Activated CD4-positive, alpha-beta T cell treated with anti-CD3 and anti-CD28 coated beads for 24 hours (primary cell): ENCODE measurements at regions not wholly inside any gene's neighbourhood (a gene's known extent, or its start where the extent isn't known, plus 50 kb on each side); places are given as distances from the start of the nearest gene placed in this dataset.

Experiments
- DNase-seq, 2 donors: peaks; one replicate each; pipeline ENCODE4 v3.0.0-alpha.2; 2020; ENCODE audit warnings: low read depth in 2 of 2

- DNase-seq: no peak
These were observed 389.8 kb upstream of the AZI2 start for GRCh38 chr3:28738425-28738824.

GRCh38 chr3:28739647-28740046 is 391.0 kb upstream of the AZI2 start:
- no peak for DNase-seq

- no peak for DNase-seq
These were observed 394.6 kb upstream of the AZI2 start for GRCh38 chr3:28743271-28743670.

GRCh38 chr3:28743831-28744230 is 395.2 kb upstream of the AZI2 start:
- no peak for DNase-seq

- no peak for DNase-seq
These were observed 396.8 kb upstream of the AZI2 start for GRCh38 chr3:28745436-28745835.

GRCh38 chr3:28745916-28746617 is 397.4 kb upstream of the AZI2 start:
- no peak for DNase-seq

GRCh38 chr3:28746990-28747389 is 398.4 kb upstream of the AZI2 start:
- no peak for DNase-seq

GRCh38 chr3:28751864-28752263 is 403.2 kb upstream of the AZI2 start:
- no peak for DNase-seq

- no peak for DNase-seq
These were observed 403.7 kb upstream of the AZI2 start for GRCh38 chr3:28752290-28752689.

- no peak for DNase-seq
These were observed 407.4 kb upstream of the AZI2 start for GRCh38 chr3:28756056-28756455.

- DNase-seq: no peak
These were observed 409.5 kb upstream of the AZI2 start for GRCh38 chr3:28758115-28758514.

- no peak for DNase-seq
These were observed 412.8 kb upstream of the AZI2 start for GRCh38 chr3:28761375-28761774.

- DNase-seq: no peak
These were observed 416.6 kb upstream of the AZI2 start for GRCh38 chr3:28765194-28765593.

GRCh38 chr3:28768439-28768838 is 419.8 kb upstream of the AZI2 start:
- DNase-seq: no peak

GRCh38 chr3:28777806-28778475 is 429.3 kb upstream of the AZI2 start:
- DNase-seq: no peak

GRCh38 chr3:28780480-28780879 is 431.9 kb upstream of the AZI2 start:
- DNase-seq: no peak

GRCh38 chr3:28781053-28781452 is 432.4 kb upstream of the AZI2 start:
- no peak for DNase-seq

GRCh38 chr3:28786446-28786845 is 437.8 kb upstream of the AZI2 start:
- DNase-seq: no peak

- no peak for DNase-seq
These were observed 439.9 kb upstream of the AZI2 start for GRCh38 chr3:28788571-28788970.

- no peak for DNase-seq
These were observed 443.2 kb upstream of the AZI2 start for GRCh38 chr3:28791713-28792255.

- DNase-seq: no peak
These were observed 444.0 kb upstream of the AZI2 start for GRCh38 chr3:28792604-28793003.

GRCh38 chr3:28799084-28799483 is 450.5 kb upstream of the AZI2 start:
- DNase-seq: no peak

GRCh38 chr3:28800203-28800602 is 451.6 kb upstream of the AZI2 start:
- DNase-seq: no peak
